ENCODE measurements at regions not wholly inside any gene's neighbourhood (a gene's known extent, or its start where the extent isn't known, plus 50 kb on each side); places are given as distances from the start of the nearest gene placed in this dataset.
A peak's percentile ranks its signal among the peaks of the same experiment; 100 is the strongest.

DNA sequence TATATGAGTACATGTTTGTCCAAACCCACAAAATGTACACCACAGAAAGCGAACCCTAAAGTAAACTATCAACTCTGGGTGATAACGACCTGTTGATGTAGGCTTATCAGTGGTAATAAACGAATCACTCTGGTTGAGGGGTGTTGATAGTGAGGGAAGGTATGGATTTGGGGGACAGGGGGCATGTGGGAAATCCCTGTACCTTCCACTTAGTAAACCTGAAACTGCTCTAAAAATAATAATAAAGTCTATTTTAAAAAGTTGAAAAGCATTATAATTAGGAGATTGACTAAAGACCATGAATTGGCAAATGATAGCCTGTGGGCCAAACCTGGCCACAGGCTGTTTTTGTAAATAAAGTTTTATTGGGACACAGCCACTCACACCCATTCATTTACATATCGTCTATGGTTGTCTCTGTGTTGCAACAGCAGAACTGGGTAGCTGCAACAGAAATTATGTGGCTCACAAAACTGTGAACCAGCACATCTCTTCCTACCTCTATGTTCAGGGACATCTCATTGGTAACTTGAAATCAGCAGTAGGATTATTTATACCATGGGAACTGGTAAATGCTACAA, 85.5 kb upstream of the CDYL2 start:
- H3K27ac ChIP-seq, result no peak overlapping the region
- TF ChIP-seq, protein P1, sequence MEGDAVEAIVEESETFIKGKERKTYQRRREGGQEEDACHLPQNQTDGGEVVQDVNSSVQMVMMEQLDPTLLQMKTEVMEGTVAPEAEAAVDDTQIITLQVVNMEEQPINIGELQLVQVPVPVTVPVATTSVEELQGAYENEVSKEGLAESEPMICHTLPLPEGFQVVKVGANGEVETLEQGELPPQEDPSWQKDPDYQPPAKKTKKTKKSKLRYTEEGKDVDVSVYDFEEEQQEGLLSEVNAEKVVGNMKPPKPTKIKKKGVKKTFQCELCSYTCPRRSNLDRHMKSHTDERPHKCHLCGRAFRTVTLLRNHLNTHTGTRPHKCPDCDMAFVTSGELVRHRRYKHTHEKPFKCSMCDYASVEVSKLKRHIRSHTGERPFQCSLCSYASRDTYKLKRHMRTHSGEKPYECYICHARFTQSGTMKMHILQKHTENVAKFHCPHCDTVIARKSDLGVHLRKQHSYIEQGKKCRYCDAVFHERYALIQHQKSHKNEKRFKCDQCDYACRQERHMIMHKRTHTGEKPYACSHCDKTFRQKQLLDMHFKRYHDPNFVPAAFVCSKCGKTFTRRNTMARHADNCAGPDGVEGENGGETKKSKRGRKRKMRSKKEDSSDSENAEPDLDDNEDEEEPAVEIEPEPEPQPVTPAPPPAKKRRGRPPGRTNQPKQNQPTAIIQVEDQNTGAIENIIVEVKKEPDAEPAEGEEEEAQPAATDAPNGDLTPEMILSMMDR (IDR thresholded peaks at IDR 0.05), result no peak
- no peak for TF ChIP-seq ZFX (IDR thresholded peaks at IDR 0.05; ENCODE audit: borderline replicate concordance)

DNA sequence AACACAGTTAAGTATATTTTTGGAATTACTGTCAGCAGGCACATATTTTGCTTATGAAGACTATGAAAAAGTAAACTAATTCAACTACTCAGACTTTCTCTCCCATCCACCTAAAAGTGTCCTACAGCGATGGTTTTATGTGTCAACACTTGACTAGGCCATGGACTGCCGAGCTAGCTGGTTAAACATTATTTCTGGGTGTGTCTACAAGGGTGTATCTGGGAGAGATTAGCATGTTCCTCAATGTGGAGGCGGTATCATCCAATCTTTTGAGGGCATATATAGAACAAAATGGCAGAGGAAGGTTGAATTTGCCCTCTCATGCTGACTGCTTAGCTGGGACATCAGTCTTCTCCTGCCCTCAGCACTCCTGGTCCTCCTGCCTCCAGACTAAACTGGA, 82.7 kb upstream of the CDYL2 start:
- TF ChIP-seq ZFX (IDR thresholded peaks at IDR 0.05; ENCODE audit: borderline replicate concordance), result no peak
- TF ChIP-seq, protein P1 (IDR thresholded peaks at IDR 0.05), result no peak

DNA sequence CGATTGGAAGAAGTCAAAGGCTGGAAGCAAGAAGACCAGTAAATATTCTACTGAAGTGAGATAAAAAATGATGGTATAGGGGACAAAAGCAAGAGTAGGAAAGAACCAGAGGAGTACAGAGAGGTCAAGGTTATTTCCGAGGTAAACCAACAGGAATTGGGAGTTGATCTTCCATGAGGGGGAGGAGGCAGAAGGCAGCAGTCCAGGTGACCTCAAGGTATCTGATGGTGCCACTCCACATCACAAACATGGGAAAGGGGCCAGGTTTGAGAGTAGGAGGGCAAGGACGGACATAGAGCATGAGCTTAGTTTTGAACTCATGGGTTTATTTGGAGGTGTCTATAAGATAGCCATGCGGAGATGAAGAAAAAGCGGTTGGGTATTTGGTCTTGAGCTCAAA, 79.4 kb upstream of the CDYL2 start:
- H3K27ac ChIP-seq, result peak overlapping the region; percentile 77
- no peak for TF ChIP-seq ZFX (IDR thresholded peaks at IDR 0.05; ENCODE audit: borderline replicate concordance)
- TF ChIP-seq, protein P1 (IDR thresholded peaks at IDR 0.05), result no peak

More for the DNA sequence above, 82.7 kb upstream of the CDYL2 start:
- H3K27ac ChIP-seq, result peak overlapping the region; percentile 63

DNA sequence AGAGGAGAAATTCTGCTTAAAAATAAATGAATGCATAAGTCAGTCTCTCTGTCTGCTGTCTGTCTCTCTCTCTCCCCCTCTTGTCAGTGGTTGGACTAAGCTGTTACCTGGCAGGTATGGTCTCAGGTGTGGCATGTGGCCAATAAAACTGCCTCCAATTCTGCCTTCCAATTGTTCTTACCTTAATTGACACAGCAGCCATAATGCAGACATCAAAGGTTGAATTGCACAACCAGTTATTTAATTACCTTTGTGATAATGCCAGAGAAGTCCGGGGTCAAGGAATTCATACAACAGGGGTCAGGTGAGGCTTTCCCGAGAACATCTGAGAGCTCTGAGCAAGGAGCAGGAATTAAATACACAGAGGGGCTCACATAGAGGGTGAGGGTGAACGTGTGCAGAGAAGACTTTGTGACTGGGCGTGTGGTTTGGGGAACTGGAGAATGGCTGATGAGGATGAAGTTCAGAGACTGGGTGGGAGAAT, 78.8 kb upstream of the CDYL2 start:
- H3K27ac ChIP-seq, result peak overlapping the region; percentile 77
- TF ChIP-seq, protein P1 (IDR thresholded peaks at IDR 0.05), result no peak
- no peak for TF ChIP-seq ZFX (IDR thresholded peaks at IDR 0.05; ENCODE audit: borderline replicate concordance)

DNA sequence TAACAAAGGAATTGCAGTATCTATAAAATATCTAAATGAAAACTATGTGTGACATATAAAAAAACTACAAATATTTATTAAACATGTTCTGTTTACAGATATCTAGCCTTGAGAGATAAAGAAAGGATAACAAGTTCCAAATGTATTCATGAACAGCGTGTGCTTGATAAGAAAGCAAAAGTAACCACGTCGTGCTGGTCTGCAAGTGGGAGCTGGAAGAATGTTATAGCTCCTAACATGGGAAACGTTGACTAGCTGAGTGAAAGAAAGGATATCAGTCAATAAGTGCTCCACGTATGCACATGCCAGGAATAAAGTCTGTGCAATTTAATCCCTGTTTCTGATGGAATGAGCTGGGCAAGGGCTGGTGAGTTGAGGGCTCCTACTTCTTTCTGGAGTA, 71.2 kb upstream of the CDYL2 start:
- H3K27ac ChIP-seq, result peak overlapping the region; percentile 95
- TF ChIP-seq, protein P1 (IDR thresholded peaks at IDR 0.05), result no peak
- TF ChIP-seq ZFX (IDR thresholded peaks at IDR 0.05; ENCODE audit: borderline replicate concordance), result no peak

DNA sequence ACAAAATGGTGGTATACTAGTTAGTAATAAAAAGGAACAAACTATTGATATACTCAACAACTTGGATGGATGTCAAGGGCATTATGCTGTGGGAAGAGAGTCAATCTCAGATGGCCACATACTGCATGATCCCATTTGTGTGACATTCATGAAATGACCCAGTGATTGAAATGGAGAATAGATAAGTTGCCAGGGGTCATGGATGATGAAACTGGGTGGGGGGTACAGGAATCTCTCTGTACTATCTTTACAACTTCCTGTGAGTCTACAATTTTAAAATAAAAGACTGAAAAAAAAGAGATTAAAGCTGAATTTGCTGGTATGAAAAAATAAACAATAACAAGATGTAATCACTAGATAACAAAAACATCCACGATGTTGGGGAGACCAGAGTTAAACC, 70.5 kb upstream of the CDYL2 start:
- H3K27ac ChIP-seq, result peak overlapping the region; percentile 95
- TF ChIP-seq ZFX (IDR thresholded peaks at IDR 0.05; ENCODE audit: borderline replicate concordance), result no peak
- TF ChIP-seq, protein P1 (IDR thresholded peaks at IDR 0.05), result no peak

DNA sequence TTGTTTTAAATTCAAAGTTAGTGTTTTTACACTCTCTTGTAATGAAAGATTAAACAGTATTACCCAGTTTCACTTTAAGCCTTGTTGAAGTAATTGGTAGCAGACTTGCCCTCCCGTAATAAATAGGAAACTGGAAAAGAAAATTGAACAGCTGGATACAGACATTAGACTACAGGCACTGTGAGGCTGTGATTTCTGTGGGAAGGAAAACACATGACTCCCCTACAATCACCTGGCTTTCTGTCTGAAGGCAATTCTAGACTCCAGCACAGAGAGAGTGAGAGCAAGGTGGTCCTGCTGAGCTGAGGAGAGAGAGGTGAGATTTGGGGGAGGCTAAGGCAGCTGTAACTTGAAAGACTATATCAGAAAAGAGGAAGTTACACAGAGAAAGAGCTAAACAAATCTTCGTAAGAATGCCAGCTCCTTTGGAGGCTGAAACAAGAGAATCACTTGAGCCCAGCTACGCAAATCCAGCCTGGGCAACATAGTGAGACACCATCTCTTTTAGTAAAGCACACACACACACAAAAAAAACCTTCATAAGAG, 57.8 kb upstream of the CDYL2 start:
- H3K27ac ChIP-seq, result no peak overlapping the region
- TF ChIP-seq ZFX (IDR thresholded peaks at IDR 0.05; ENCODE audit: borderline replicate concordance), result no peak
- TF ChIP-seq, protein P1 (IDR thresholded peaks at IDR 0.05), result no peak

Measured in 22Rv1 (cell line).